IMR-90 (cell line): ENCODE measurements at regions not wholly inside any gene's neighbourhood (a gene's known extent, or its start where the extent isn't known, plus 50 kb on each side); places are given as distances from the start of the nearest gene placed in this dataset.

Source experiments
- ATAC-seq: fragments of 200-7000 bp; cut with Tn5 transposase; 2 replicates; pipeline ENCODE4 v1.9.1; 2020; ENCODE audit warnings: low read depth, mild to moderate bottlenecking, moderate library complexity
- BruUV-seq: library from RNA; stranded (reverse); fragments of 400-500 nt; replicated peaks from 2 replicates; lab custom pipeline; 2021; lab: Mats Ljungman, UMichigan
- CTCF ChIA-PET: fragments of 300-600 bp; formaldehyde crosslinking; extraction: SDS; loops from one replicate; lab custom pipeline; 2021; ENCODE audit warnings: antibody characterized with exemption; lab: Yijun Ruan, JAX
- POLR2A ChIA-PET: fragments of 300-600 bp; sonication (Branson Sonifier 250); formaldehyde crosslinking; loops from one replicate; lab custom pipeline; 2022; ENCODE audit warnings: antibody characterized with exemption; ENCODE audit not compliant: unreplicated experiment; lab: Charles Lee
- DNase-seq: peaks from one replicate; pipeline ENCODE4 v3.0.0; 2013
- H2AFZ ChIP-seq: replicated peaks from 2 replicates; pipeline ENCODE3; 2013; ENCODE audit warnings: low read length, mild to moderate bottlenecking; ENCODE audit not compliant: poor library complexity
- H2AK5ac ChIP-seq: 2 replicates; pipeline ENCODE4 v1.6.1; 2013; ENCODE audit warnings: low read depth, low read length, inconsistent platforms
- H2AK9ac ChIP-seq: replicated peaks from 2 replicates; pipeline ENCODE3; 2013; ENCODE audit warnings: mild to moderate bottlenecking, low read depth, low read length, moderate library complexity; ENCODE audit not compliant: poor library complexity
- H2BK120ac ChIP-seq: 2 replicates; pipeline ENCODE4 v1.6.1; 2013; ENCODE audit warnings: low read depth, low read length, inconsistent platforms
- H2BK15ac ChIP-seq: 3 replicates; pipeline ENCODE4 v1.6.1; 2013; ENCODE audit warnings: low read depth, low read length, inconsistent platforms
- H2BK20ac ChIP-seq: 2 replicates; pipeline ENCODE4 v1.6.1; 2013; ENCODE audit warnings: low read depth, mild to moderate bottlenecking, inconsistent platforms, low read length, moderate library complexity
- H2BK5ac ChIP-seq: 2 replicates; pipeline ENCODE4 v1.6.1; 2013; ENCODE audit warnings: mild to moderate bottlenecking, low read depth, low read length, inconsistent platforms; ENCODE audit not compliant: poor library complexity, severe bottlenecking
- H3K14ac ChIP-seq: replicated peaks from 2 replicates; pipeline ENCODE4 v1.6.1; 2013; ENCODE audit warnings: low read depth, low read length, inconsistent platforms
- H3K18ac ChIP-seq: 2 replicates; pipeline ENCODE4 v1.6.1; 2013; ENCODE audit warnings: low read depth, low read length, control low read depth
- H3K23ac ChIP-seq: 2 replicates; pipeline ENCODE4 v1.6.1; 2013; ENCODE audit warnings: low read depth, low read length, inconsistent platforms
- H3K27ac ChIP-seq: 2 replicates; pipeline ENCODE4 v1.5.1; 2013; ENCODE audit warnings: mild to moderate bottlenecking, control low read depth, low read length; ENCODE audit not compliant: insufficient read depth
- H3K27me3 ChIP-seq: 2 replicates; pipeline ENCODE4 v1.6.1; 2013; ENCODE audit warnings: low read length; ENCODE audit not compliant: control insufficient read depth, insufficient read depth
- H3K36me3 ChIP-seq: 2 replicates; pipeline ENCODE4 v1.6.1; 2013; ENCODE audit warnings: low read length, mixed read lengths; ENCODE audit not compliant: control insufficient read depth, insufficient read depth
- H3K4ac ChIP-seq: 2 replicates; pipeline ENCODE4 v1.6.1; 2013; ENCODE audit warnings: low read depth, low read length, inconsistent platforms
- H3K4me1 ChIP-seq: 2 replicates; pipeline ENCODE4 v1.6.1; 2013; ENCODE audit warnings: low read length, mixed read lengths; ENCODE audit not compliant: control insufficient read depth, insufficient read depth
- H3K4me2 ChIP-seq: 2 replicates; pipeline ENCODE4 v1.6.1; 2013; ENCODE audit warnings: low read depth, mild to moderate bottlenecking, control low read depth, low read length, moderate library complexity
- H3K4me3 ChIP-seq: 2 replicates; pipeline ENCODE4 v1.5.1; 2013; ENCODE audit warnings: low read depth, mild to moderate bottlenecking, control low read depth, low read length, moderate library complexity; ENCODE audit not compliant: insufficient read depth
- H3K56ac ChIP-seq: 2 replicates; pipeline ENCODE4 v1.6.1; 2013; ENCODE audit warnings: low read length, inconsistent platforms; ENCODE audit not compliant: insufficient read depth; ENCODE audit errors: extremely low read depth
- H3K79me1 ChIP-seq, 2 experiments: 2 replicates each; pipeline ENCODE4 v1.6.1; 2013; ENCODE audit warnings: low read length in 2 of 2, inconsistent platforms in 1 of 2, low read depth in 1 of 2
- H3K9ac ChIP-seq: 2 replicates; pipeline ENCODE4 v1.6.1; 2013; ENCODE audit warnings: low read depth, low read length, control low read depth
- H3K9me1 ChIP-seq: 2 replicates; pipeline ENCODE4 v1.6.1; 2013; ENCODE audit warnings: low read length, inconsistent platforms; ENCODE audit not compliant: insufficient read depth
- H3K9me3 ChIP-seq: 2 replicates; pipeline ENCODE4 v1.6.1; 2013; ENCODE audit warnings: low read length; ENCODE audit not compliant: control insufficient read depth, insufficient read depth
- H4K20me1 ChIP-seq: 2 replicates; pipeline ENCODE4 v1.6.1; 2013; ENCODE audit warnings: low read length, inconsistent platforms; ENCODE audit not compliant: insufficient read depth
- H4K5ac ChIP-seq: 2 replicates; pipeline ENCODE4 v1.6.1; 2013; ENCODE audit warnings: mild to moderate bottlenecking, low read depth, low read length, control low read depth
- H4K8ac ChIP-seq, 2 experiments: 2 replicates each; pipeline ENCODE4 v1.6.1; 2013; ENCODE audit warnings: low read depth in 2 of 2, low read length in 2 of 2, control low read depth in 1 of 2, inconsistent platforms in 1 of 2
- H4K91ac ChIP-seq: 2 replicates; pipeline ENCODE4 v1.6.1; 2013; ENCODE audit warnings: low read depth, low read length, inconsistent platforms; ENCODE audit not compliant: insufficient read depth
- BHLHE40 ChIP-seq: fragments of 150-350 bp; IDR thresholded peaks from 2 replicates; pipeline ENCODE4 v1.6.1; 2016; ENCODE audit warnings: mild to moderate bottlenecking, low read depth, low read length
- CHD1 ChIP-seq: IDR thresholded peaks from 2 replicates; pipeline ENCODE4 v1.6.1; 2012; ENCODE audit warnings: low read depth, low read length, improper control_type of control experiment
- FOS ChIP-seq: fragments of 150-350 bp; IDR thresholded peaks from 2 replicates; pipeline ENCODE4 v1.6.1; 2016; ENCODE audit warnings: low read depth, low read length
- MAFK ChIP-seq: IDR thresholded peaks from 2 replicates; pipeline ENCODE4 v1.6.1; 2012; ENCODE audit warnings: low read depth, low read length, improper control_type of control experiment
- MAZ ChIP-seq: IDR thresholded peaks from 2 replicates; pipeline ENCODE4 v1.6.1; 2012; ENCODE audit warnings: low read depth, mild to moderate bottlenecking, low read length, improper control_type of control experiment, moderate library complexity, borderline replicate concordance
- MXI1 ChIP-seq: IDR thresholded peaks from 2 replicates; pipeline ENCODE4 v1.6.1; 2012; ENCODE audit warnings: low read depth, mild to moderate bottlenecking, low read length, moderate library complexity, borderline replicate concordance
- POLR2A ChIP-seq: IDR thresholded peaks from 2 replicates; pipeline ENCODE4 v1.6.1; 2012; ENCODE audit warnings: mild to moderate bottlenecking, low read depth, low read length
- RAD21 ChIP-seq: IDR thresholded peaks from 2 replicates; pipeline ENCODE4 v1.6.1; 2012; ENCODE audit warnings: low read length, improper control_type of control experiment
- RCOR1 ChIP-seq: IDR thresholded peaks from 2 replicates; pipeline ENCODE4 v1.6.1; 2012; ENCODE audit warnings: mild to moderate bottlenecking, low read length, improper control_type of control experiment; ENCODE audit not compliant: insufficient replicate concordance
- RFX5 ChIP-seq: IDR thresholded peaks from 2 replicates; pipeline ENCODE4 v1.8.0; 2012; ENCODE audit warnings: low read depth, mild to moderate bottlenecking, low read length, moderate library complexity
- dilution Hi-C: fragments of 300-500 bp; cut with HindIII; formaldehyde crosslinking; loops from one replicate; pipeline ENCODE4 v1.14.3; 2018; ENCODE audit warnings: low sequenced_read_pairs; ENCODE audit not compliant: unreplicated experiment
- in situ Hi-C: fragments of 300-500 bp; cut with MboI; formaldehyde crosslinking; loops from 3 replicates; pipeline ENCODE4 v1.14.3; 2019; ENCODE audit warnings: low sequenced_read_pairs, inconsistent platforms, mixed read lengths
- intact Hi-C: fragments of 100-400 bp; cut with micrococcal nuclease; formaldehyde crosslinking; loops from 2 replicates; pipeline ENCODE4 v1.10.0; 2022
- TF ChIP-seq, protein P1 (sequence below): conservative IDR thresholded peaks from 2 replicates; pipeline ENCODE4 v1.5.1; 2012; ENCODE audit warnings: mild to moderate bottlenecking, low read depth, low read length, improper control_type of control experiment
- TF ChIP-seq, protein P2 (sequence below): fragments of 150-350 bp; IDR thresholded peaks from 2 replicates; pipeline ENCODE4 v1.6.1; 2017; ENCODE audit warnings: mild to moderate bottlenecking, antibody characterized with exemption, low read length, low read depth

DNA sequence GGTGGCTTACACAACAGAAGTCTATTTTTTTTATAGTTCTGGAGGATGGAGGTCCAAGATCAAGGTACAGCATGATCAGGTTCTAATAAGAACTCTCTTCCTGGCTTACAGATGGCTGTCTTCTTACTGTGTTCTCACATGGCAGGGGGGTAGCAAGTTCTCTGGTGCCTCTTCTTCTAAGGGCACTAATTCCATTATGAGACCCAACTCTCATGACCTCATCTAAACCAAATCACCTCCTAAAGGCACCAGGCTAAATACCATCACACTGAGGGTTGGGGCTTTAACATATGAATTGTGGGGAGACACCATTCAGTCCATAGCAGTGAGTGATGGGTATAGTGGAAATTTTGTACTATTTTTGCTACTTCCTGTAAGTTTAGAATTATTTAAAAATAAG lies 75.2 kb upstream of the SLC4A7 start:
- Histone ChIP-seq H4K5ac (peak overlapping the region; percentile 22; the same call in 1 of the 2 replicates), H3K18ac (no peak overlapping the region), H2BK15ac (peak overlapping the region; percentile 82; the same call in 2 of the 3 replicates), H3K23ac (peak overlapping the region; percentile 47; the same call in 1 of the 2 replicates), H3K27me3 (no peaks in the 10 kb centered on the region), H3K27ac (no peak overlapping the region), H3K36me3 (no peaks in the 10 kb centered on the region), H2AFZ (peak overlapping the region; percentile 74), H2BK120ac (peak overlapping the region; percentile 42), H2AK9ac (no peak overlapping the region), H3K4ac (peak overlapping the region; percentile 77), H3K4me1 (peaks cover 14% of the 10 kb centered on the region), H2BK20ac (peak overlapping the region; percentile 72; the same call in 1 of the 2 replicates), H4K91ac (no peak overlapping the region), H3K9me1 (peaks cover 12% of the 10 kb centered on the region), H2BK5ac (peak overlapping the region; percentile 48), H3K9me3 (no peaks in the 10 kb centered on the region), H4K8ac (peak overlapping the region in 1 of 2 experiments; percentile 59; a peak in 1 of 4 replicates), H3K4me2 (no peak overlapping the region), H3K9ac (no peak overlapping the region), H3K79me1 (peaks cover 0 to 5% of the 10 kb centered on the region in 2 experiments; a peak in 1 of 4 replicates), H3K56ac (no peak overlapping the region), H2AK5ac (peak overlapping the region; percentile 38; the same call in 1 of the 2 replicates), H3K4me3 (no peak overlapping the region), H3K14ac (peak overlapping the region; percentile 13; the same call in 1 of the 2 replicates), H4K20me1 (no peaks in the 10 kb centered on the region)
- in situ Hi-C loops (no loop called here), dilution Hi-C loops (no loop called here), intact Hi-C loops (no loop called here)
- CTCF ChIA-PET = interaction anchor here (1.1 kb wide), 1 partner anchor 122 kb away, joined by 3 read pairs; no protein-coding TSS in a partner anchor
- TF ChIP-seq MXI1 = no peak
- no peak for TF ChIP-seq RCOR1
- TF ChIP-seq BHLHE40 = no peak
- no peak for TF ChIP-seq CHD1
- no peak for TF ChIP-seq FOS
- TF ChIP-seq, protein P1, sequence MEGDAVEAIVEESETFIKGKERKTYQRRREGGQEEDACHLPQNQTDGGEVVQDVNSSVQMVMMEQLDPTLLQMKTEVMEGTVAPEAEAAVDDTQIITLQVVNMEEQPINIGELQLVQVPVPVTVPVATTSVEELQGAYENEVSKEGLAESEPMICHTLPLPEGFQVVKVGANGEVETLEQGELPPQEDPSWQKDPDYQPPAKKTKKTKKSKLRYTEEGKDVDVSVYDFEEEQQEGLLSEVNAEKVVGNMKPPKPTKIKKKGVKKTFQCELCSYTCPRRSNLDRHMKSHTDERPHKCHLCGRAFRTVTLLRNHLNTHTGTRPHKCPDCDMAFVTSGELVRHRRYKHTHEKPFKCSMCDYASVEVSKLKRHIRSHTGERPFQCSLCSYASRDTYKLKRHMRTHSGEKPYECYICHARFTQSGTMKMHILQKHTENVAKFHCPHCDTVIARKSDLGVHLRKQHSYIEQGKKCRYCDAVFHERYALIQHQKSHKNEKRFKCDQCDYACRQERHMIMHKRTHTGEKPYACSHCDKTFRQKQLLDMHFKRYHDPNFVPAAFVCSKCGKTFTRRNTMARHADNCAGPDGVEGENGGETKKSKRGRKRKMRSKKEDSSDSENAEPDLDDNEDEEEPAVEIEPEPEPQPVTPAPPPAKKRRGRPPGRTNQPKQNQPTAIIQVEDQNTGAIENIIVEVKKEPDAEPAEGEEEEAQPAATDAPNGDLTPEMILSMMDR = no peak
- TF ChIP-seq MAZ = no peak
- TF ChIP-seq, protein P2, sequence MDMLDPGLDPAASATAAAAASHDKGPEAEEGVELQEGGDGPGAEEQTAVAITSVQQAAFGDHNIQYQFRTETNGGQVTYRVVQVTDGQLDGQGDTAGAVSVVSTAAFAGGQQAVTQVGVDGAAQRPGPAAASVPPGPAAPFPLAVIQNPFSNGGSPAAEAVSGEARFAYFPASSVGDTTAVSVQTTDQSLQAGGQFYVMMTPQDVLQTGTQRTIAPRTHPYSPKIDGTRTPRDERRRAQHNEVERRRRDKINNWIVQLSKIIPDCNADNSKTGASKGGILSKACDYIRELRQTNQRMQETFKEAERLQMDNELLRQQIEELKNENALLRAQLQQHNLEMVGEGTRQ = no peak
- TF ChIP-seq RFX5 = no peak
- TF ChIP-seq RAD21 = no peak
- no peak for TF ChIP-seq POLR2A
- no peak for TF ChIP-seq MAFK
- no peak for ATAC-seq
- POLR2A ChIA-PET = no interaction called here
- BruUV-seq = no TSS peak
- no peak for DNase-seq
